Neural progenitor cell (in vitro differentiated cells): ENCODE measurements at regions not wholly inside any gene's neighbourhood (a gene's known extent, or its start where the extent isn't known, plus 50 kb on each side); places are given as distances from the start of the nearest gene placed in this dataset.
"Not testable (repeated sequence)": the region's sequence is repeated elsewhere in the genome, so short reads cannot be mapped to it uniquely, and the experiment has no call there.

Source experiments
- DNase-seq: peaks from one replicate; pipeline ENCODE4 v3.0.0-alpha.2; 2016; ENCODE audit warnings: low spot score
- H2AFZ ChIP-seq: fragments of 200-600 bp; sonication (generic); replicated peaks from 2 replicates; pipeline ENCODE4 v1.6.1; 2016; ENCODE audit warnings: antibody characterized with exemption
- H3F3A ChIP-seq: fragments of 200-600 bp; sonication (generic); 2 replicates; pipeline ENCODE4 v1.6.1; 2016; ENCODE audit warnings: antibody characterized with exemption, low read depth
- H3K27ac ChIP-seq: fragments of 200-600 bp; sonication (generic); 2 replicates; pipeline ENCODE4 v1.5.1; 2016; ENCODE audit warnings: mild to moderate bottlenecking
- H3K27me3 ChIP-seq: fragments of 200-600 bp; sonication (generic); 2 replicates; pipeline ENCODE4 v1.6.1; 2016; ENCODE audit warnings: mild to moderate bottlenecking, moderate library complexity
- H3K36me3 ChIP-seq: fragments of 200-600 bp; sonication (generic); 2 replicates; pipeline ENCODE4 v1.5.1; 2016
- H3K4me1 ChIP-seq: fragments of 200-600 bp; sonication (generic); 2 replicates; pipeline ENCODE4 v1.6.1; 2016; ENCODE audit warnings: mixed run types
- H3K4me2 ChIP-seq: fragments of 200-600 bp; sonication (generic); 2 replicates; pipeline ENCODE4 v1.6.1; 2016
- H3K4me3 ChIP-seq: fragments of 200-600 bp; sonication (generic); 2 replicates; pipeline ENCODE4 v1.5.1; 2016
- H3K79me2 ChIP-seq: fragments of 200-600 bp; sonication (generic); 2 replicates; pipeline ENCODE4 v1.6.1; 2016; ENCODE audit warnings: low read depth
- H3K9ac ChIP-seq: fragments of 200-600 bp; sonication (generic); 2 replicates; pipeline ENCODE4 v1.6.1; 2016
- H3K9me3 ChIP-seq: fragments of 200-600 bp; sonication (generic); 2 replicates; pipeline ENCODE4 v1.5.1; 2016; ENCODE audit warnings: low read depth
- H4K20me1 ChIP-seq: fragments of 200-600 bp; sonication (generic); 2 replicates; pipeline ENCODE4 v1.6.1; 2016; ENCODE audit warnings: low read depth
- H3K27ac Mint-ChIP-seq: 3 replicates; pipeline ENCODE4 v1.8.0; 2021; ENCODE audit warnings: mixed read lengths
- H3K27me3 Mint-ChIP-seq: 2 replicates; pipeline ENCODE4 v1.8.0; 2022; ENCODE audit warnings: low read depth, mild to moderate bottlenecking, inconsistent platforms, moderate library complexity, mixed read lengths; ENCODE audit not compliant: insufficient read depth
- H3K36me3 Mint-ChIP-seq: 3 replicates; pipeline ENCODE4 v1.8.0; 2021; ENCODE audit warnings: mixed read lengths
- H3K4me1 Mint-ChIP-seq: 3 replicates; pipeline ENCODE4 v1.8.0; 2021; ENCODE audit warnings: mixed read lengths
- H3K4me3 Mint-ChIP-seq: 3 replicates; pipeline ENCODE4 v1.8.0; 2021; ENCODE audit warnings: mild to moderate bottlenecking, moderate library complexity, mixed read lengths
- H3K9me3 Mint-ChIP-seq: 3 replicates; pipeline ENCODE4 v1.8.0; 2020; ENCODE audit warnings: mixed read lengths
- EZH2 ChIP-seq: fragments of 200-600 bp; sonication (generic); IDR thresholded peaks from 2 replicates; pipeline ENCODE4 v1.6.1; 2017; ENCODE audit warnings: antibody characterized with exemption, mild to moderate bottlenecking, moderate library complexity
- EZH2phosphoT487 ChIP-seq: fragments of 200-600 bp; sonication (generic); IDR thresholded peaks from 2 replicates; pipeline ENCODE4 v1.6.1; 2017; ENCODE audit warnings: antibody characterized with exemption
- TF ChIP-seq, protein P1 (sequence below): fragments of 200-600 bp; sonication (generic); IDR thresholded peaks from 2 replicates; pipeline ENCODE4 v1.5.1; 2017; ENCODE audit warnings: antibody characterized with exemption, mild to moderate bottlenecking

DNA sequence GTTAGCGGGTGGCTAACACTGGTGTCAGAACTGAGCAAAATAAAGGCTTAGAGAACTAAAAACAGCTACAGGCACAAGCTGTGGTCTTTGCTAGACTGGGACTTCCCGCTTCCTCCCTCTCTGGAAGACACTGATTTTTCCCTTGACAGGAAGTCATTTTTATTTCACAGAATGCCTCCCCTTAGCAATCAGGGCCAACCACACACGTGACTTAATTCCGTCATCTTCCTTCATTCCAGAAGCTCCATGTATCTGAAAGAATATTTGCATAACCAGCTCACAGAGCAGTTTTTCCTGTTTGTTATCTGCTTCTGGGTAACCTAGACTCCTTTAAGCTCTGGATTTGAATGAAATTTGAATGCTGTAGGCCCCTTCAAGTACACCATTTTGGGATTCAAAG lies 327.5 kb upstream of the FRG1 start:
- no peak for DNase-seq
- Mint-ChIP-seq H3K4me1 (no peaks in the 10 kb centered on the region), H3K36me3 (peaks cover 3% of the 10 kb centered on the region), H3K9me3 (peaks cover 17% of the 10 kb centered on the region), H3K27me3 (peaks cover 4% of the 10 kb centered on the region), H3K27ac (no peak overlapping the region), H3K4me3 (no peak overlapping the region)
- Histone ChIP-seq H3K4me3 (no peak overlapping the region), H3K27me3 (no peaks in the 10 kb centered on the region), H3K4me2 (no peak overlapping the region), H3K36me3 (no peaks in the 10 kb centered on the region), H3K9ac (no peak overlapping the region), H2AFZ (no peak overlapping the region), H4K20me1 (no peaks in the 10 kb centered on the region), H3K4me1 (no peaks in the 10 kb centered on the region), H3K27ac (no peak overlapping the region), H3F3A (no peaks in the 10 kb centered on the region), H3K79me2 (no peaks in the 10 kb centered on the region), H3K9me3 (no peaks in the 10 kb centered on the region)
- TF ChIP-seq EZH2phosphoT487: no peak
- TF ChIP-seq EZH2: no peak
- TF ChIP-seq, protein P1, sequence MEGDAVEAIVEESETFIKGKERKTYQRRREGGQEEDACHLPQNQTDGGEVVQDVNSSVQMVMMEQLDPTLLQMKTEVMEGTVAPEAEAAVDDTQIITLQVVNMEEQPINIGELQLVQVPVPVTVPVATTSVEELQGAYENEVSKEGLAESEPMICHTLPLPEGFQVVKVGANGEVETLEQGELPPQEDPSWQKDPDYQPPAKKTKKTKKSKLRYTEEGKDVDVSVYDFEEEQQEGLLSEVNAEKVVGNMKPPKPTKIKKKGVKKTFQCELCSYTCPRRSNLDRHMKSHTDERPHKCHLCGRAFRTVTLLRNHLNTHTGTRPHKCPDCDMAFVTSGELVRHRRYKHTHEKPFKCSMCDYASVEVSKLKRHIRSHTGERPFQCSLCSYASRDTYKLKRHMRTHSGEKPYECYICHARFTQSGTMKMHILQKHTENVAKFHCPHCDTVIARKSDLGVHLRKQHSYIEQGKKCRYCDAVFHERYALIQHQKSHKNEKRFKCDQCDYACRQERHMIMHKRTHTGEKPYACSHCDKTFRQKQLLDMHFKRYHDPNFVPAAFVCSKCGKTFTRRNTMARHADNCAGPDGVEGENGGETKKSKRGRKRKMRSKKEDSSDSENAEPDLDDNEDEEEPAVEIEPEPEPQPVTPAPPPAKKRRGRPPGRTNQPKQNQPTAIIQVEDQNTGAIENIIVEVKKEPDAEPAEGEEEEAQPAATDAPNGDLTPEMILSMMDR: no peak

DNA sequence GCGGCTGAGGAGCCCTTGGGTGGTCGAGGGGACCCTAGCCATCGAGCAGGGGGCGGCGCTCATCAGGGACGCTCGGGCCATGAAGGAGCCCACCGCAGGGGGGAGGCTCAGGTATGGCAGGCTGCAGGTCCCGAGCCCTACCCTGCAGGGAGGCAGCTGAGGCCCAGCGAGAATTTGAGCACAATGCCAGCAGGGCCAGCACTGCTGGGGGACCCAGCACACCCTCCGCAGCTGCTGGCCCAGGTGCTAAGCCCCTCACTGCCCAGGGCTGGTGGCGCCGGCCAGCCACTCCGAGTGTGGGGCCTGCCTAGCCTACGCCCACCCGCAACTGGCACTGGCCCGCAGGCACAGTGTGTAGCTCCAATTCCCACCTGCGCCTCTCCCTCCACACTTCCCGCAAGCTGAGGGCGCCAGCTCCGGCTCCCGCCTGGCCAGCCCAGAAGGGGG lies 325.4 kb upstream of the FRG1 start:
- Mint-ChIP-seq H3K4me1 (no peaks in the 10 kb centered on the region), H3K27me3 (peaks cover 4% of the 10 kb centered on the region), H3K27ac (no peak overlapping the region), H3K4me3 (no peak overlapping the region), H3K9me3 (peaks cover 17% of the 10 kb centered on the region), H3K36me3 (peaks cover 3% of the 10 kb centered on the region)
- H3K9ac ChIP-seq: no peak overlapping the region
- H3K4me1 ChIP-seq: no peaks in the 10 kb centered on the region
- no peaks in the 10 kb centered on the region for H3K9me3 ChIP-seq
- H3K4me2 ChIP-seq: no peak overlapping the region
- no peak overlapping the region for H3K27ac ChIP-seq
- H4K20me1 ChIP-seq: no peaks in the 10 kb centered on the region
- H3K79me2 ChIP-seq: no peaks in the 10 kb centered on the region
- H3K4me3 ChIP-seq: no peak overlapping the region
- no peak for DNase-seq
- H2AFZ ChIP-seq: no peak overlapping the region
- H3F3A ChIP-seq: no peaks in the 10 kb centered on the region
- no peaks in the 10 kb centered on the region for H3K36me3 ChIP-seq
- TF ChIP-seq EZH2phosphoT487: no peak
- H3K27me3 ChIP-seq: no peaks in the 10 kb centered on the region

DNA sequence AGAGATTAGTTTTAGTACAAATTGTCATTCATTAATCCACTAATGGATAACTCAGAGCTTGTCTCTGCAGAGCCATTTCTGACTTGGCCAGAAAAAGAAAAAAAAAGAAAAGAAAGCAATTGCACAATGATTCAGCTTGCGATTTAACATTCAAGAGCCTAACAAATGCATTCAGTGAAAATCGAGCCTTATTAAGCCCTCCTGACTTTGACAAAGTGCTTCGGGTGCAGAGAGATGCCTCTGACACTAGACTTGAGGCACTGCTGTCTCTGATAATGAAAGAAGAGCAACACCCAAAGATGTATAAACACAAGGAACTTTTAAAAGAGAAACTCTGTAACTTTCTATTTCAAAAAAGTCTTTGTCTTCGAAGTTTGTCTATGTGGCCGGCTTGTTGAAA lies 322.9 kb upstream of the FRG1 start:
- H3K27ac Mint-ChIP-seq, H2AFZ ChIP-seq, H3K9ac ChIP-seq, H3K4me2 ChIP-seq, H3K27me3 Mint-ChIP-seq, H3F3A ChIP-seq, H3K27ac ChIP-seq, H3K4me3 Mint-ChIP-seq, H3K9me3 ChIP-seq, H3K4me3 ChIP-seq, H3K27me3 ChIP-seq, DNase-seq, H3K4me1 Mint-ChIP-seq, H3K4me1 ChIP-seq, H3K36me3 ChIP-seq, H3K79me2 ChIP-seq, H4K20me1 ChIP-seq, H3K36me3 Mint-ChIP-seq: not testable (repeated sequence)
- peaks cover 12% of the 10 kb centered on the region for H3K9me3 Mint-ChIP-seq

DNA sequence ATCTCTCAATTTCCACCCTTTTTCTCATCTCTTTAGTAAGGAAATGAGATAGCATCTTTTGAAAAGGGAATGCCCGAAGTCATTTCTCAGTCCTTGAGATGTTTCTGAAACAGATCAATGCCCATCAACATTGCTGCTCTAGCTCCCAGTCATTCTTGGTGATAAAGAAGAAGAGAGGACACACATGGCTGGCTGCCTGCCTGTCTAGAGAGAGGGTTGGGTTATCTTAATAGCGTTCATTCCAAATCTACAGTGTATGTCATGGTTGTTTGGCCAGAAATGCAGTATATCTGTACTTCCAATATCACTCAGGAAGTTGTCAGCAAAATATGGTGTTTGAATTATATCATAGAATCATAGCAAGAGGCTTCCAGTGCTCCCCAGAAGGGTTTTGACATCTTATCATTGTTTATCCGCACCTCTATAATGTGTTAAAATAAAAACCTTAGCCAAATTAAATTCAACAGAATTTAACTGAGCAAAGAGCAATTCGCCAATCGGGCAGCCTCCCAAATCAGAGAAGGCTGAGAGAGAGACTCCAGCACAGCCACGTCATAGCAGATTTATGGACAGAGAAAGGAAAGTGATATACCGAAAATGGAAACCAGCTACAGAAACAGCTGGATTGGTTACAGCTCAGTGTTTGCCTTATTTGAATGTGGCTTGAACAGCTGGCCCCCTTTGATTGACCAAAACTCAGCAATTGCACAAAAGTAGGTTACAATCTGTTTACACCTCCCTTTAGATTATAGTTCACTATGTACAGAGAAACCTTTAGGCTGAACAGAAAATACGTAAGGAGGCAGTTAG lies 321.0 kb upstream of the FRG1 start:
- not testable (repeated sequence) for H3K4me3 Mint-ChIP-seq, H3K27me3 Mint-ChIP-seq, H3K27me3 ChIP-seq, H3K27ac ChIP-seq, DNase-seq, H3K4me1 ChIP-seq, H4K20me1 ChIP-seq, H3K36me3 Mint-ChIP-seq, H3F3A ChIP-seq, H3K9me3 ChIP-seq, H3K79me2 ChIP-seq, H2AFZ ChIP-seq, H3K9ac ChIP-seq, H3K27ac Mint-ChIP-seq, H3K9me3 Mint-ChIP-seq, H3K4me1 Mint-ChIP-seq, H3K4me3 ChIP-seq, H3K4me2 ChIP-seq, H3K36me3 ChIP-seq

DNA sequence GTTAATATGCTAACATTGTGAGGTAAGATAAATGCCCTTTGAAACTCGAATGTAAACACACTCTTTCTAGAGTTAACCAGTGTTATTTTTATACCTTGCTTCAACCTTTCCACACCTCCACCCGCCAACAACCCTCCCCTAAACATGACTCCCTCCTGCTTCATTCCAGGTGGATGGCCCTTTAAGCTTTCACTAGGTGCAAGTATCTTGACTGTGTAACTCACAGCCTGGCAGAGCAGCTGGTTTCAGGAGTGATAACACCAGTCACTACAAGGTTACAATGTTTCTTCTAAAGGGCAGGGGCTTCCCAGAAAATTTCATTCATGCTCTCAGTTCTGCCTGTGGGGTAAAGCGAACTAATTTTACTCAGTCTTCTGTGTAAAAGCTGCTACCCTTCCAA lies 318.1 kb upstream of the FRG1 start:
- not testable (repeated sequence) for H3K9me3 ChIP-seq, H3K27me3 Mint-ChIP-seq, H3F3A ChIP-seq, H3K4me2 ChIP-seq, H3K27ac Mint-ChIP-seq, H3K9me3 Mint-ChIP-seq, H3K36me3 ChIP-seq, DNase-seq, H3K9ac ChIP-seq, H2AFZ ChIP-seq, H3K4me1 ChIP-seq, H3K27ac ChIP-seq, H3K4me3 ChIP-seq, H3K4me3 Mint-ChIP-seq, H3K79me2 ChIP-seq, H3K27me3 ChIP-seq, H3K4me1 Mint-ChIP-seq, H4K20me1 ChIP-seq, H3K36me3 Mint-ChIP-seq

DNA sequence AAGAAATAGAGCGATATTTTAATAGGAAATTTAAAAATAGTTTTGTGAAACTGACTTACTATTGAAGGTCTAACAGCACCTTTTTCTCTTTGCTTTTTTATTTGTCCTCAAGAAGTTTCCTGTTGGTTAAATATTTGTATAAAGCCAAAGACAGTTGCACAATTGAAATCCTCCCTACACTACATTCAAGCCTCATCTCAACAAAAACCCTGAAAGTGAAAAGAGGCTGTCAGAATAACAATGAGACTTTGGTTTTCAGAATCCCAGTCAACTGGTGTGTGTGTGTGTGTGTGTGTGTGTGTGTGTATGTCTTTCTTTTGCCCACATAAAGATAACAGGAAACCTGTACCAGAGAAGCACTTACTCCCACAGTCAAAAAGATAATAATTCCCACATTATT lies 313.6 kb upstream of the FRG1 start:
- not testable (repeated sequence) for H2AFZ ChIP-seq, H3K4me1 ChIP-seq, H3K4me3 ChIP-seq, H3K9ac ChIP-seq, H3K27ac ChIP-seq, H3K27me3 Mint-ChIP-seq, H3K27ac Mint-ChIP-seq, H3K9me3 Mint-ChIP-seq, H3K36me3 ChIP-seq, H3F3A ChIP-seq, H3K4me1 Mint-ChIP-seq, H3K9me3 ChIP-seq, H3K36me3 Mint-ChIP-seq, H3K27me3 ChIP-seq, H3K4me3 Mint-ChIP-seq, DNase-seq, H4K20me1 ChIP-seq, H3K4me2 ChIP-seq, H3K79me2 ChIP-seq

DNA sequence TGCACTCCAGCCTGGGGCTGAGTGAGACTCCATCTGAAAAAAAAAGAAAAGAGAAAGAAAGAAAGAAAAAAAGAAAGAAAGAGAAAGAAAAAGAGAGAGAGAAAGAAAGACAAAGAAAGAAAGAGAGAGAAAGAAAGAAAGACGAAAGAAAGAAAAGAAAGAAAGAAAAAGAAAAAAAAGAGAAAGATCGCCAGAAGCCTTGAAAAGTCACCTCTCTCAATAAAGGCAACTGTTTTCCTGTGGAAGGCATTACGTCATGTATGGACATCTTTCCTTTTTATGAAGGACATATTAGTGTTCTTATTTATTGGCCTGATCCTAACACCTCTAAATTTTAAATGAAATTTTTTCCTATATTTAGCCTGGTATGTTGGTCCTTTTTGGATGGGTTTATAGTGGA lies 310.9 kb upstream of the FRG1 start:
- not testable (repeated sequence) for H3K9me3 ChIP-seq, H3K4me1 ChIP-seq, H3K4me3 Mint-ChIP-seq, H3K27ac Mint-ChIP-seq, H4K20me1 ChIP-seq, H2AFZ ChIP-seq, H3K79me2 ChIP-seq, DNase-seq, H3K27me3 Mint-ChIP-seq, H3K36me3 ChIP-seq, H3F3A ChIP-seq, H3K4me3 ChIP-seq, H3K9ac ChIP-seq, H3K4me2 ChIP-seq, H3K27ac ChIP-seq, H3K9me3 Mint-ChIP-seq, H3K36me3 Mint-ChIP-seq, H3K4me1 Mint-ChIP-seq, H3K27me3 ChIP-seq
